WI38 (cell line): ENCODE measurements at regions not wholly inside any gene's neighbourhood (a gene's known extent, or its start where the extent isn't known, plus 50 kb on each side); places are given as distances from the start of the nearest gene placed in this dataset.

Source experiments
- H3K4me3 ChIP-seq: 2 replicates; pipeline ENCODE4 v1.5.1; 2011; ENCODE audit warnings: low read depth, mild to moderate bottlenecking, control low read depth, low read length
- CTCF ChIP-seq: IDR thresholded peaks from 2 replicates; pipeline ENCODE4 v1.5.1; 2012; ENCODE audit warnings: low read depth, mild to moderate bottlenecking, control low read depth, low read length

DNA sequence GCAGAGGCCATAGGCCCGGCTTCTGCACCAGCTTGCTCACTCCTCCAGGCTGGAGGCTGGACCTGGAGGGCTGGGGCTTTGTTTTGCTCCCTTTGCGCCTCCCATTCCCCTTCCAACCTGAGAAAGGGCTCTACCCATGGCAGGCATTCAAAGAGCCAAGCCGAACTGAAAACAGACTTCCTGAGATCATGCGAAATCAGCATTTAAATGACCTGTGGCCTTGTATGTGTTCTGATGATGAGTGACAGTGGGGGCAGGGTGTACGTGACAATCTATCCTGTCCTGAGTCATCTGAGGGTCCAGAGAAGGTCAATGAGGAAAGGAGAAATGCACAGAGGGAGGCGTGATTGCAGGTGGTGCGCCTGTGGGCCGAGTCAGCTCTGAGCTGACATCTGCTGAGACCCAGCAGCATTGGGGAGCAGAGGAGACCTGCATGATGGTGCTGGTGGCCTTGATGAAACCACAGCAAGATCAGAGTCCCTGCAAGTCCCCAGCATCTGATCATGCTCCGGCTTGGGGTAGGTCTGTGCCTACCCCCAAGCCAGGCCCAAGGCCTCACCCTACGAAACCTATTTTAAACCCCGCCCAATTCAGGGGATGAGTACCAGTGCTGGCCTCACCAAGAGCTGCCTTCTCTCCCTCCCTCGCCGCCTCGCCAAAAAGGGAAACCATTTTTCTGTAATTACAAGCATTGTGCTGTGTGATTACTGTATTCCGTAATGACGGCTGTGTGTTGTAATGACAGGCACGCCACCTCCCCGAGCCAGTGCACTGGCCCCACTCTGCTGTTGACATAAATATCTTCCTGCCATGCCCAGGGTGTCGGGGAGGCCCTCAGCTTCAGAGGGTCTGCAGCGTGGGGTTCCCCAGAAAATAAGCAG, 95.2 kb upstream of the ANO1 start:
- no peak for TF ChIP-seq CTCF
- no peak overlapping the region for H3K4me3 ChIP-seq

- no peak for TF ChIP-seq CTCF
- no peak overlapping the region for H3K4me3 ChIP-seq
Measured at GRCh38 chr11:69983571-69983877, 94.6 kb upstream of the ANO1 start.

DNA sequence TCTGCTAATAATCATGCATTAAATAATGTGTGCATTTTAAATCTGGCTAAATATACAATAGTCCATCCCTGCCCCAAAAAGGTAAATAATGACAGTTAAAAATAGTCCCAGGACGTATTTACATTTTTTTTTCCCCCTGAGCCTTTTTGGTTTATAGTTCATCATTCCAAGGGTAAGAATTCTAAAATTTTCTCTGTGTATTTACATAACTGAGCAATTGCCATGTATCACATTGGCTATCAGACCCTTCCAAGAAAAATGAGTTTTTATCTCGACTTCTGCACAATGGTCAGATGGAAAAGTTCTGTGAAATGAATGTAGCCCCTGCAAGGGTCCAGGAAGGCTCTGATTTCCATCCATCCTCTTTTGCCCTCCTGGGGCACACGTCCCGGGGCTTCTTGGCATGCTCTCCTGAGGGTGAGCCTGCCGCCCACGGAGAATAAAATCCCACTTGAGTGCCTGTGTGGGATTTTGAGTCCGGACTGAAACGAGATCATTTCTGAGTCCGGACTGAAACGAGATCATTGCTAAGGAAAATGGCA, 94.1 kb upstream of the ANO1 start:
- TF ChIP-seq CTCF: no peak
- no peak overlapping the region for H3K4me3 ChIP-seq

GRCh38 chr11:69984457-69985261, 93.5 kb upstream of the ANO1 start:
- no peak for TF ChIP-seq CTCF
- H3K4me3 ChIP-seq: no peak overlapping the region

- no peak overlapping the region for H3K4me3 ChIP-seq
- TF ChIP-seq CTCF: no peak
Measured at GRCh38 chr11:69985331-69985640, 92.8 kb upstream of the ANO1 start.

DNA sequence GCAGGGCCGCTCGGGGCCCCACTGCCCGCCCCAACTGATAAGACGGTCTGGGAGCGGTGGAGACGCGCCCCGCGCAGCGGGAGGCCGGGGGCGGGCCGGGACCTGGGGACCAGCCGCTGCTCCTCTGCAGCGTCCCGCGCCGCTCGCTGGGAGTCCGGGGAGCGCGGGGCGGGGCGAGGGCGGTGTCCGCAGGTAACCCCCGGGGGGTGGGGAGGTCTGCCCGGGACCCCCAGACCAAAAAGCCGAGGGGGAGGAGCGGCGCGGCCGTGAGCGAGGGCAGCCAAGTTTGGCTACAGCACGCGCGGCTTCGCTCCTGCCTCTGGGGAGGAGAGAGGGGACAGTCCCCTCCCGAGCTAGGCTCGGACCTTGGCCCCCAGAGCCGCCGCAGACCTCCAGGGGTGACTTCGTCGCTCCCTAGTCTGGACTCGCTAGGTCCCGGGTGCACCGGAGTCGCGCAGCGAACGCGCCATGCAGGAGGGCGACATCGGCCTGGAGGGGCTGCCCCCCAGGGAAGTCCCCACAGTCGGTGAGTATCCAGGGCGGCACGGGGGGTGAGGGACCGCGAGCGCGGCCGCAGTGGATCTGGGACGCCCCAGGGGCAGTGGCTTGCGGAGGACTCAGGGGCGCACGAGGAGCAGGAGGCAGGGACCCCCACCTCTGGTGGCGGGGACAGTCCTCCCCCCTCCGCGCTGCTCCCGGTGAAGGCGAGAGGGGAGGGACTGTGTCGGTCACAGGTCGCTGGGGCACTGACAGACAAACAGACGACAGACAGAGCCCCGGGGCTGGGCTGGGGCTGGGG, 92.3 kb upstream of the ANO1 start:
- H3K4me3 ChIP-seq: peak overlapping the region; percentile 48

More for the DNA sequence above, 92.3 kb upstream of the ANO1 start:
- no peak for TF ChIP-seq CTCF
